Gastrocnemius medialis (tissue), 4 donors: ENCODE measurements at regions not wholly inside any gene's neighbourhood (a gene's known extent, or its start where the extent isn't known, plus 50 kb on each side); places are given as distances from the start of the nearest gene placed in this dataset.

Source experiments
- ATAC-seq, 2 donors: fragments of 150-250 bp; one replicate each; pipeline ENCODE4 v1.9.1; 2016
- DNase-seq, 2 donors: peaks; one replicate each; pipeline ENCODE4 v3.0.0-alpha.2; 2019
- H3K27ac ChIP-seq, 4 donors: fragments of 200-600 bp; sonication (generic); 1 replicate in 1 of 4; 2 replicates in 3 of 4; pipeline ENCODE4 v1.5.1; 2016 to 2018; ENCODE audit warnings: mild to moderate bottlenecking in 2 of 4, moderate library complexity in 1 of 4
- H3K27me3 ChIP-seq, 3 donors: fragments of 200-600 bp; sonication (generic) in 2 of 3; 1 replicate in 1 of 3; 2 replicates in 2 of 3; pipeline versions ENCODE4 v1.5.1 to v1.6.0; 2016 to 2019; ENCODE audit warnings: mild to moderate bottlenecking in 1 of 3, moderate library complexity in 1 of 3
- H3K36me3 ChIP-seq, 2 donors: fragments of 200-600 bp; sonication (generic) in 1 of 2; one replicate each; pipeline ENCODE4 v1.5.1; 2017 to 2018
- H3K4me1 ChIP-seq, 2 donors: fragments of 200-600 bp; sonication (generic) in 1 of 2; one replicate each; pipeline ENCODE4 v1.5.1; 2016 to 2017; ENCODE audit warnings: mild to moderate bottlenecking in 2 of 2
- H3K4me3 ChIP-seq, 4 donors: fragments of 200-600 bp; sonication (generic) in 3 of 4; 1 replicate in 1 of 4; 2 replicates in 3 of 4; pipeline ENCODE4 v1.5.1; 2016 to 2019; ENCODE audit warnings: mild to moderate bottlenecking in 2 of 4
- H3K9me3 ChIP-seq, 3 donors: fragments of 200-600 bp; sonication (generic) in 2 of 3; 1 replicate in 1 of 3; 2 replicates in 2 of 3; pipeline ENCODE4 v1.5.1; 2016 to 2019
- CTCF ChIP-seq, 5 experiments: fragments of 450-650 bp in 3 of 5; fragments of 200-600 bp in 2 of 5; sonication (generic) in 2 of 5; IDR thresholded peaks in 4 of 5; conservative IDR thresholded peaks in 1 of 5; 1 replicate in 4 of 5; 2 replicates in 1 of 5; pipeline ENCODE4 v1.5.1; 2016 to 2019; ENCODE audit warnings: antibody characterized with exemption in 5 of 5, mild to moderate bottlenecking in 3 of 5, moderate library complexity in 3 of 5
- POLR2A ChIP-seq, 2 donors: fragments of 450-650 bp; IDR thresholded peaks; one replicate each; pipeline ENCODE4 v1.6.1; 2017; ENCODE audit warnings: antibody characterized with exemption in 2 of 2, mild to moderate bottlenecking in 2 of 2, moderate library complexity in 2 of 2
- in situ Hi-C, 4 donors: fragments of 200-750 bp; cut with MboI; loops; one replicate each; pipeline versions ENCODE4 v1.15.0 to v1.8.0; 2017; ENCODE audit warnings: low sequenced_read_pairs in 4 of 4
- intact Hi-C: fragments of 100-400 bp; cut with DNase I; formaldehyde crosslinking; loops from one replicate; pipeline ENCODE4 v1.15.1; 2023; ENCODE audit warnings: low total_unique reads

- no peak for TF ChIP-seq CTCF (IDR thresholded peaks at IDR 0.05 in 4 of 5, conservative IDR thresholded peaks at IDR 0.05 in 1 of 5)
- TF ChIP-seq POLR2A (IDR thresholded peaks at IDR 0.05) = no peak
- ATAC-seq (no peak), DNase-seq (no peak)
- Histone ChIP-seq H3K27ac (no peak overlapping the region), H3K4me3 (no peak overlapping the region), H3K36me3 (no peaks in the 10 kb centered on the region), H3K4me1 (no peaks in the 10 kb centered on the region), H3K27me3 (no peaks in the 10 kb centered on the region), H3K9me3 (no peaks in the 10 kb centered on the region)
- intact Hi-C loops (no loop called here), in situ Hi-C loops (no loop called here)
Measured at GRCh38 chr4:162891788-162892707, 274.6 kb downstream of the NAF1 start.

- no peaks in the 10 kb centered on the region for H3K9me3 ChIP-seq
- no peaks in the 10 kb centered on the region for H3K27me3 ChIP-seq
- intact Hi-C loops = no loop called here
- DNase-seq (no peak), ATAC-seq (no peak)
- H3K36me3 ChIP-seq = no peaks in the 10 kb centered on the region
- TF ChIP-seq CTCF (IDR thresholded peaks at IDR 0.05 in 4 of 5, conservative IDR thresholded peaks at IDR 0.05 in 1 of 5) (no peak), POLR2A (IDR thresholded peaks at IDR 0.05) (no peak)
- in situ Hi-C loops = no loop called here
- H3K4me3 ChIP-seq = no peak overlapping the region
- no peaks in the 10 kb centered on the region for H3K4me1 ChIP-seq
- H3K27ac ChIP-seq = no peak overlapping the region
Measured at GRCh38 chr4:162878096-162878495, 288.6 kb downstream of the NAF1 start.

GRCh38 chr4:162874748-162875147 is 291.9 kb downstream of the NAF1 start:
- H3K9me3 ChIP-seq = no peaks in the 10 kb centered on the region
- no peaks in the 10 kb centered on the region for H3K36me3 ChIP-seq
- no peak overlapping the region for H3K27ac ChIP-seq
- no peak overlapping the region for H3K4me3 ChIP-seq
- DNase-seq (no peak), ATAC-seq (no peak)
- no peaks in the 10 kb centered on the region for H3K4me1 ChIP-seq
- H3K27me3 ChIP-seq = no peaks in the 10 kb centered on the region
- intact Hi-C loops (no loop called here), in situ Hi-C loops (no loop called here)
- TF ChIP-seq CTCF (IDR thresholded peaks at IDR 0.05 in 4 of 5, conservative IDR thresholded peaks at IDR 0.05 in 1 of 5) = no peak
- no peak for TF ChIP-seq POLR2A (IDR thresholded peaks at IDR 0.05)

- DNase-seq = no peak
- in situ Hi-C loops = no loop called here
- H3K36me3 ChIP-seq = no peaks in the 10 kb centered on the region
- no peaks in the 10 kb centered on the region for H3K27me3 ChIP-seq
- H3K4me3 ChIP-seq = no peak overlapping the region
- H3K27ac ChIP-seq = no peak overlapping the region
- no peak for ATAC-seq
- no peak for TF ChIP-seq CTCF (IDR thresholded peaks at IDR 0.05 in 4 of 5, conservative IDR thresholded peaks at IDR 0.05 in 1 of 5)
- no peak for TF ChIP-seq POLR2A (IDR thresholded peaks at IDR 0.05)
- H3K9me3 ChIP-seq = no peaks in the 10 kb centered on the region
- intact Hi-C loops = no loop called here
- H3K4me1 ChIP-seq = no peaks in the 10 kb centered on the region
Measured at GRCh38 chr4:162871990-162872389, 294.7 kb downstream of the NAF1 start.
